PFSK-1 (cell line): ENCODE measurements at regions not wholly inside any gene's neighbourhood (a gene's known extent, or its start where the extent isn't known, plus 50 kb on each side); places are given as distances from the start of the nearest gene placed in this dataset.

Experiments
- FOXP2 ChIP-seq: optimal IDR thresholded peaks from 2 replicates; pipeline ENCODE3; 2011; ENCODE audit warnings: borderline replicate concordance, control low read depth, inconsistent platforms; ENCODE audit not compliant: insufficient read depth; ENCODE audit errors: extremely low read length, extremely low read depth
- TAF1 ChIP-seq: IDR thresholded peaks from 2 replicates; pipeline ENCODE4 v1.6.1; 2012; ENCODE audit warnings: low read length, control low read depth, borderline replicate concordance; ENCODE audit not compliant: insufficient read depth
- TF ChIP-seq, protein P1 (sequence below), 2 experiments: IDR thresholded peaks; 2 replicates each; pipeline versions ENCODE4 v1.6.1 to v1.8.0; 2011 to 2012; ENCODE audit warnings: low read depth in 2 of 2, low read length in 2 of 2, control low read depth in 1 of 2, inconsistent platforms in 1 of 2, mild to moderate bottlenecking in 1 of 2, moderate library complexity in 1 of 2; ENCODE audit not compliant: insufficient read depth in 1 of 2

DNA sequence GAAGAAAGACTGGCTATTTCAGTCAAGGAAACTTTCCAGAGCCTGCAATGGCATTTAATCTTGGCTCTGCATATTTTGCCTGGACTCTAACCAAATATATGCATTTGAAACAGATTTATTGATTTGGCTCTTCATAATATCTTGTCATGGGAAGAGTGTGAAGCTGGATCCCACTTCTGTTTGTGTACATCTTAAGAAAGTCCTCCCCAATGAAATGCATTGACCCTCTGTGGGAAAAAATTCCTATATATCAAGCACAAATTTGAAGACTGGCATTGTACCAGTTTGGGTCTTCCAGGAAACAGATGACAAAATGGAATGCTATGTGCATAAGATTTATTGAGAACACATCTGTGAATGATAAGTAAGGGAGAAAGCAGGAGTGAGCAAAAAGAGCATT, 897.3 kb upstream of the TENM3 start:
- TF ChIP-seq FOXP2 (no peak), TAF1 (no peak)
- TF ChIP-seq, protein P1, sequence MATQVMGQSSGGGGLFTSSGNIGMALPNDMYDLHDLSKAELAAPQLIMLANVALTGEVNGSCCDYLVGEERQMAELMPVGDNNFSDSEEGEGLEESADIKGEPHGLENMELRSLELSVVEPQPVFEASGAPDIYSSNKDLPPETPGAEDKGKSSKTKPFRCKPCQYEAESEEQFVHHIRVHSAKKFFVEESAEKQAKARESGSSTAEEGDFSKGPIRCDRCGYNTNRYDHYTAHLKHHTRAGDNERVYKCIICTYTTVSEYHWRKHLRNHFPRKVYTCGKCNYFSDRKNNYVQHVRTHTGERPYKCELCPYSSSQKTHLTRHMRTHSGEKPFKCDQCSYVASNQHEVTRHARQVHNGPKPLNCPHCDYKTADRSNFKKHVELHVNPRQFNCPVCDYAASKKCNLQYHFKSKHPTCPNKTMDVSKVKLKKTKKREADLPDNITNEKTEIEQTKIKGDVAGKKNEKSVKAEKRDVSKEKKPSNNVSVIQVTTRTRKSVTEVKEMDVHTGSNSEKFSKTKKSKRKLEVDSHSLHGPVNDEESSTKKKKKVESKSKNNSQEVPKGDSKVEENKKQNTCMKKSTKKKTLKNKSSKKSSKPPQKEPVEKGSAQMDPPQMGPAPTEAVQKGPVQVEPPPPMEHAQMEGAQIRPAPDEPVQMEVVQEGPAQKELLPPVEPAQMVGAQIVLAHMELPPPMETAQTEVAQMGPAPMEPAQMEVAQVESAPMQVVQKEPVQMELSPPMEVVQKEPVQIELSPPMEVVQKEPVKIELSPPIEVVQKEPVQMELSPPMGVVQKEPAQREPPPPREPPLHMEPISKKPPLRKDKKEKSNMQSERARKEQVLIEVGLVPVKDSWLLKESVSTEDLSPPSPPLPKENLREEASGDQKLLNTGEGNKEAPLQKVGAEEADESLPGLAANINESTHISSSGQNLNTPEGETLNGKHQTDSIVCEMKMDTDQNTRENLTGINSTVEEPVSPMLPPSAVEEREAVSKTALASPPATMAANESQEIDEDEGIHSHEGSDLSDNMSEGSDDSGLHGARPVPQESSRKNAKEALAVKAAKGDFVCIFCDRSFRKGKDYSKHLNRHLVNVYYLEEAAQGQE (IDR thresholded peaks at IDR 0.05; ENCODE audit: insufficient read depth in 1 of 2, low read depth in 2 of 2, low read length in 2 of 2), result no peak
